HEK293 (cell line): ENCODE measurements at regions not wholly inside any gene's neighbourhood (a gene's known extent, or its start where the extent isn't known, plus 50 kb on each side); places are given as distances from the start of the nearest gene placed in this dataset.

Experiments
- CTCF ChIP-seq: fragments of 450-650 bp; formaldehyde crosslinking; IDR thresholded peaks from 2 replicates; pipeline ENCODE4 v1.5.1; 2016; ENCODE audit warnings: missing biosample characterization, missing genetic modification characterization
- GLI4 ChIP-seq: fragments of 450-650 bp; formaldehyde crosslinking; IDR thresholded peaks from 2 replicates; pipeline ENCODE4 v1.5.1; 2016; ENCODE audit warnings: missing biosample characterization, missing genetic modification characterization
- MZF1 ChIP-seq: fragments of 450-650 bp; formaldehyde crosslinking; IDR thresholded peaks from 2 replicates; pipeline ENCODE4 v1.5.1; 2017; ENCODE audit warnings: missing biosample characterization, missing genetic modification characterization, borderline replicate concordance
- WT1 ChIP-seq: fragments of 450-650 bp; formaldehyde crosslinking; IDR thresholded peaks from 2 replicates; pipeline ENCODE4 v1.5.1; 2016; ENCODE audit warnings: missing biosample characterization, missing genetic modification characterization
- ZBTB1 ChIP-seq: fragments of 450-650 bp; formaldehyde crosslinking; IDR thresholded peaks from 2 replicates; pipeline ENCODE4 v1.5.1; 2016; ENCODE audit warnings: missing biosample characterization, missing genetic modification characterization
- ZBTB20 ChIP-seq: fragments of 450-650 bp; formaldehyde crosslinking; IDR thresholded peaks from 2 replicates; pipeline ENCODE4 v1.5.1; 2016; ENCODE audit warnings: missing biosample characterization, missing genetic modification characterization
- ZBTB21 ChIP-seq: fragments of 450-650 bp; formaldehyde crosslinking; IDR thresholded peaks from 2 replicates; pipeline ENCODE4 v1.5.1; 2017; ENCODE audit warnings: missing biosample characterization, missing genetic modification characterization
- ZBTB8A ChIP-seq: fragments of 450-650 bp; formaldehyde crosslinking; IDR thresholded peaks from 2 replicates; pipeline ENCODE4 v1.5.1; 2016; ENCODE audit warnings: missing biosample characterization, missing genetic modification characterization
- ZNF24 ChIP-seq: fragments of 450-650 bp; formaldehyde crosslinking; IDR thresholded peaks from 2 replicates; pipeline ENCODE4 v1.5.1; 2016; ENCODE audit warnings: missing biosample characterization, missing genetic modification characterization
- ZNF398 ChIP-seq: fragments of 450-650 bp; formaldehyde crosslinking; IDR thresholded peaks from 2 replicates; pipeline ENCODE4 v1.5.1; 2017; ENCODE audit warnings: missing biosample characterization, missing genetic modification characterization
- ZNF404 ChIP-seq: fragments of 450-650 bp; formaldehyde crosslinking; IDR thresholded peaks from 2 replicates; pipeline ENCODE4 v1.5.1; 2017; ENCODE audit warnings: missing biosample characterization, missing genetic modification characterization
- ZNF585B ChIP-seq: fragments of 450-650 bp; formaldehyde crosslinking; IDR thresholded peaks from 2 replicates; pipeline ENCODE4 v1.5.1; 2016; ENCODE audit warnings: missing biosample characterization, missing genetic modification characterization
- ZNF660 ChIP-seq: fragments of 450-650 bp; IDR thresholded peaks from 2 replicates; pipeline ENCODE4 v1.5.1; 2018; ENCODE audit warnings: missing biosample characterization, mild to moderate bottlenecking, missing genetic modification characterization
- ZNF791 ChIP-seq: fragments of 450-650 bp; formaldehyde crosslinking; IDR thresholded peaks from 2 replicates; pipeline ENCODE4 v1.5.1; 2016; ENCODE audit warnings: missing biosample characterization, missing genetic modification characterization

- TF ChIP-seq ZNF791 (tag by site-specific recombination) (no peak), ZNF398 (no peak), ZNF24 (tag by site-specific recombination) (no peak), ZBTB21 (tag by site-specific recombination) (no peak), CTCF (no peak), MZF1 (tag by site-specific recombination) (no peak), ZBTB20 (tag by site-specific recombination) (no peak), ZNF585B (no peak), WT1 (no peak), GLI4 (tag by site-specific recombination) (no peak), ZNF404 (tag by site-specific recombination) (no peak), ZBTB8A (no peak), ZBTB1 (tag by site-specific recombination) (no peak), ZNF660 (no peak)
Measured at GRCh38 chr9:121562301-121562700, 62.7 kb upstream of the GGTA1 start.
